GM21576 (cell line): ENCODE measurements at regions not wholly inside any gene's neighbourhood (a gene's known extent, or its start where the extent isn't known, plus 50 kb on each side); places are given as distances from the start of the nearest gene placed in this dataset.

Experiments used
- ATAC-seq: cut with Tn5 transposase; IDR thresholded peaks from one replicate; pipeline ENCODE4 v1.9.1; 2021; ENCODE audit warnings: mild to moderate bottlenecking, moderate library complexity; ENCODE audit not compliant: unreplicated experiment

GRCh38 chr10:78382047-78382446 lies 348.4 kb downstream of the RPS24 start:
- ATAC-seq = no peak

DNA sequence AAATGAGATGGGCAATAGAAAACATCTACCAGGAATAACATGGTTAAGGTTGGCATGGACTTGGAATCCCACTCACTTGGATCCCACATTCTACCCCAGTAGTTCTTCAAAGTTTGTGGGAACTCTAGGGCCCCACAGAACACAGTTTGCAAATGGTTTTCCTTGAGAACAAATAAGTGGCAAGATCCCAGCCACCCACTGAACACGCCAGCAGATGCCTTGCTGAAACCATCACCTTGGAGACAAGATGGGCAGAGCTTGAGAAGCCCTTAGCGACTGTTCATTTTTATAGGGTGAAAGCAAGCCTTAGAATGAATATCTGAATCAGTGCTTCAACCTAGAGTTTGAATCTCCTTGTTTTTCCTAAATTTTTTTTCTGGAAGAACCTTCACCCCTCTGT lies 349.1 kb downstream of the RPS24 start:
- no peak for ATAC-seq

DNA sequence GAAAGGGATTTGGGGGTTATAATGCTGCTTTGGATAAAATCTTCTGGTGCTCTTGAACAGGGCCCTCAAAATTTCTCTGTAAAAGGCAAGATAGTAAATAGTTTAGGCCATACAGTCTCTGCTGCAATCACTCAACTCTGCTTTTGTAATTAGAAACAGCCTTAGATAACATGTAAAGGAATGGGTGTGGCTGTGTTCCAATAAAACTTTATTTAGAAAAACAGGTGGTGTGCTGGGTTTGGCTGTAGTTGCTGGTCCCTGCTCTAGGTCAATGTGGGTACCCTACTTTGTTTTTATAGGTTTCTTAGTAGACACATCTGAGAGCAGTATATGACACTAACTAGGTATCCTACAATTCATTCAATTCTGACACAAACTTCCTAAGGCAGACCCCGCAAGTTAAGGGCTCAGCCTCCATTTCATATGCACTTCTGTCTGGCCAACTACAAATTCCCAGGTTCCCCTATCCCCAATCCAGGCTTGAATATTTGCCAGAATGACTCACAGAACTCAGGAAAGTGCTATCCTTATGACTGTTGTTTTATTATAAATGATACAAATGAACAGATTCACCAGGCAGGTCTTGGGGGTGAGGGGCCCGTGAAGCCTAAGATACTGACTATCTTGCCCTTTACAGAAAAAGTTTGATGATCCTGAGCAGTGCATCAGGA lies 349.9 kb downstream of the RPS24 start:
- ATAC-seq = no peak

- ATAC-seq = no peak
These were observed 350.4 kb downstream of the RPS24 start for GRCh38 chr10:78384049-78384431.

DNA sequence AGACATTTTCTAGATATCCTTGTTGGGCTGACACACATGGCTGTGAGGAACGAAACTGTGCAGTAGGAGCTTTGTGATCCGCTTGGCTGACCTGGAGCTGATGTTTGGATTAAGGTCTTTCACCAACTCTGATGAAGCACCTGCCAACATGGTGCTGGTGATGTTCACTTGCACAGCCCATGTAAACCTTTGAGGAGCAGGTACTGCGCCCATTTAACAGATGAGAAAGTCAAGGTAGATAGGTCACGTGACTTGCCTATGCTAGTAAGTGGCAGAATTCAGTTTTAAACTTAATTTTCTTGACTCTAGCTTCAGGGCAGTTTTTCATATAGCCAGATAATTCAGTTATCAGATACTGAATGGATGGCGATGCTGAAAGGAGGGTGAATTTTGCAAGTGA lies 351.9 kb downstream of the RPS24 start:
- no peak for ATAC-seq

GRCh38 chr10:78386509-78386908 lies 352.8 kb downstream of the RPS24 start:
- no peak for ATAC-seq

DNA sequence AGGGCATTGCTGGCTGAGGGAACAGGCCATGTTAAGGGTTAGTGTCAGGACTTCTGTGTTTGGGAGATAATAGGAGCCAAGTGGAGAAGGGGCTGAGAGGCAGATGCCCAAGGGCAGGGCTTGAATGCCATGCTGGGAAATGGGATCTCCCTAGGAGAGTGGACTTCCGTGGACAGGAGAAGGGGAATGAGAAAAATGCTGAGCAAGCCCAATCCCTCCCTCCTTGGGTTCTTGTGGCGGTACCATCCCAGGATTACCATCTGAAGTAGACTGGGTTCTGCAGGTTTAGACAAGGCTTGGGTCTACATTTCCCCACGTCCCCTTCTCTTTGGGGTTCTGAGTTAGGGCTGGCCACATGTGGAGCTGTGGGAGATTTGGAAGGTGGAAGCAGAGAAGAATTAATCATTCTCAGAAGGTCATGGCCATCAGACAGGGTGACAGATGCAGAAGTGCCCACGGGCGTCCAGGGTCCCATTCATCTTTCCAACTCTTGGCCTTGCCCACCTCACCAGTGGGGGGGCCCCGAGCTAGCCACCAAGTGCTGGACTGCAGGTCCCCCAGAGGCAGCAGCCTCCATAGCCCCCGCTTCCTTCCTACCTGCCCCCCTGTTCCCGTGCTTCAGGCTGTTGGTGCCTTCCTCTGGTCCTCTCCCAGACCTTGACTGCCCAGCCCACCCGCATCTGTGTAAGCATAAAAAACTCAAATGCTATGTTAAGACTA lies 354.8 kb downstream of the RPS24 start:
- no peak for ATAC-seq

DNA sequence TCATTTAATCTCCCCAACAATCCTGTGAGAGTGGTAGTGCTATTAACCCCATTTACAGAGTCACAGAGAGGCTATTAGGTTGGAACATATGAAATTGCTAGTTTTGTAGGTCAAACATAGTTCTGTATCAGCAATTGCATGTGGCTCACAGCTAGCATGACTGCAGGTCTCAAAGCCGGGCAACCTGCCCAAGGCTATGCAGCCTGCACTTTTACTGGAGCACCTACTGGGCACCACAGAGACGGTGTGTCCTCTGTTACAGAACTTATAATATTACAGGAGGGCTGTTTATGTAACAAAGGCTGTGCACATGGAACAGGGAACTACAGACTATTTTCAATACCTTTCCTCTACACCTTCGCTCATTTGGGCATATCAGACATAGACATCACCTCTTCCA lies 355.8 kb downstream of the RPS24 start:
- ATAC-seq = no peak

DNA sequence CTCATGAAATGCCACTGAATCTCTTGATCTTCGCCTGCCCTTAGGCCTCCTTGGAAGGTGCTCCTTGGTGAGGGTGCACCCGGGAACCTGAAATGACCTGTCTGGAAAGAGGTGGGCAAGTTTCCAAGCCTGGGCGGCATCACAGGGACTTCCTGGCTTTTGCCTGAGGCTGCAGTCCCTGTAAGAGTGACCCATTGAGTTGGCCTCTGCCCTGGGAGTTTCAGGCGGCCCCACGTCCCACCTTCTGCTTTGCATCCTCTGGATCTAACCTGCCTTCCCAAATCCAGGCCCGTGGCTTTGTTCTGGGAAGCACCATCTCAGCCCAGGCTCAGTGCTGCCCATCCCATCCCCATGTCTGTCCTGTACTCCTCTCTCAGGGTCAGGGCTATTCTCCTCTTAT lies 356.4 kb downstream of the RPS24 start:
- no peak for ATAC-seq

DNA sequence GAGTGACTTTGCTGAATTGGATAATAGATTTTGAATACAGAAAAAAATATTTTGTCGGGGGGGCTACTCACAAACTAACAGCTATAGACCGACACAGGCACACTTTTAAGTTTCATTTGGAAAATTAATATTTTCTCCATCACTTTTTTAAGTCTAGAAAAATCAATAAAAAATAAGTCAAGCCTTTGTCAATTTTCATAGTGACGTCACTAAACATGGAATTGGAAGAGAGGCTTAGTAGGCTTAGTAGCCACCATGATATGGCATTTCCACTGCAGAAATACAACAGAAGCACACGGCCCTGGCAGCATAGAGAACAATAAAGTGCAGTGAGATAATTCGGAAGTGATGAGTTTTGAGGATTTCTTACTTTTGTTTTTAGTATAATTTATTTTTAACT lies 357.2 kb downstream of the RPS24 start:
- ATAC-seq = no peak

GRCh38 chr10:78391585-78391984 lies 357.9 kb downstream of the RPS24 start:
- ATAC-seq = no peak

DNA sequence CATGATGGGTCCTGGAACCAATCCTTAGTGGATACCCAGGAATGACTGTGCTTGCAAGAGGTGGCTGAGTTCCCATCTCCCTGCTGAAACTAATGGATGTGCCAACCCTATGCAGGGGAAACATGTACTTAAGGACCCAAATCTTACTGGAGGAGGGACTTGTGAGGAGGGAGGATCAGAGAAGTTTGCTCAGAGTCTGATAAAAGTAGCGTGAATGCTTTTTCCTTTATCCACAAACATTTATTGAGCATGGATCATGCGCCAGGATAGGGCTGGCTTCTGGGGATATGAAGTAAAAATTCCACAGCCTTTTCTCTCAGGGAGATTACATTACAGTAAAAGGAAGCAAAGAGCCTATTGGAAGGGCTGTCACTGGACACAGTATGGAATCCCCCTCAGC lies 358.5 kb downstream of the RPS24 start:
- no peak for ATAC-seq

DNA sequence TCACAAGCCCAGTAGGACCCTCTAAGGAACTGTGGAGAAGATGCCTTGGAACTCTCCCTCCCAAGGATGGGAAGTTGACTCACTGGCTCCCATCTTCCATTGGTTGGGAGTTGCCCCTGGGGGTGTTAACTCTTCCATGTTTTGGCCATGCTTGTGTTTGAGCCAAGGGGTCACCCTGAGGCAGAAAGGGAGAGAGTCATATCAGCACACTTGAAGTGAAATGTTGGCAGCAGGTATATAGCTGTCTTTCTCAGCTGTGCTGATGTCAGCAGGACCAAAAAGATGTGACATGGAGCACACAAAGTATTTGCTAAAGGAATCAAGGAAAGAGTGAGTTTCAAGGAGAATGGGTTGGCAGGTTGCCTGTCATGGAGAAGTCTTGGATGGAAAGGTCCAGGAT lies 359.4 kb downstream of the RPS24 start:
- ATAC-seq = no peak

GRCh38 chr10:78394047-78394446 lies 360.4 kb downstream of the RPS24 start:
- ATAC-seq = no peak

GRCh38 chr10:78395162-78395561 lies 361.5 kb downstream of the RPS24 start:
- ATAC-seq = no peak

DNA sequence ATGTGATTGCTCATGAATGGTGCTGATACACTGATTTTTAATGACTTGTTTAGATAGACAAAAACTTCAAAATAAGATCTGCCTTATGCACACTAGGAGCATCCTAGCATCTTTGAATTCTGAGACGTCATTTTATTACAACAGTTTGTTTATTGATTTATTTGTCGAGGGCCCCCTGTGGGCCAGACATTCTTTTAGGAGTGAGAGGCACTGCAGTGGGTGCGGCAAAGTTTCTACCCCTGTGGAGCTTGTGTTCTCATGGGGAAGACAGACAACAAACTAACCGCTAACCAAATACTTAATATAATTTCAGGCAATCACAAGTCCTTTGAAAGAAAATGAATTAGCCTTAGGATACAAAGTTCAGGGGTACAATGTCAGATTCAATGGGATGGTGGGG lies 363.1 kb downstream of the RPS24 start:
- ATAC-seq = no peak

DNA sequence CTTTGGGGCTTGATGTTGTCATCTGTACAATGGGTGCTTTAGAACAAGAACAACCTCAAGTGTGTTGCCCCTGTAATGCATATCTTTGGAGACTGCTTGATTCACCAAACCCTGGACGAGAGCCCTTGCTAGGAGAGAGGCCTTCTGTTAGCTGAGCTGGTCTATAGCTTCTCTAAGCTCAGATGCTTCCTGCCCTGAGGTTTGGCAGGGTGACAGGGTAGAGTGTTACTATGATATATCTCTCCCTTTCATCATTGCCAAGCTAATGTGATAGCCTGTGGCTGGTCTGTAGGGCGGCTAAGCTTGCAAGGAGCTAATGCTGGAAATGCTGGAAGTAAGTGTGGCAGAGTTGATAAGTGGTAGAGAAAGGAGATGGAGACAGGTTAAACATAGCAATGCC lies 364.1 kb downstream of the RPS24 start:
- no peak for ATAC-seq

GRCh38 chr10:78398382-78398781 lies 364.7 kb downstream of the RPS24 start:
- ATAC-seq = no peak

GRCh38 chr10:78401624-78402367 lies 368.1 kb downstream of the RPS24 start:
- ATAC-seq = no peak

GRCh38 chr10:78402591-78402990 lies 368.9 kb downstream of the RPS24 start:
- ATAC-seq = no peak

DNA sequence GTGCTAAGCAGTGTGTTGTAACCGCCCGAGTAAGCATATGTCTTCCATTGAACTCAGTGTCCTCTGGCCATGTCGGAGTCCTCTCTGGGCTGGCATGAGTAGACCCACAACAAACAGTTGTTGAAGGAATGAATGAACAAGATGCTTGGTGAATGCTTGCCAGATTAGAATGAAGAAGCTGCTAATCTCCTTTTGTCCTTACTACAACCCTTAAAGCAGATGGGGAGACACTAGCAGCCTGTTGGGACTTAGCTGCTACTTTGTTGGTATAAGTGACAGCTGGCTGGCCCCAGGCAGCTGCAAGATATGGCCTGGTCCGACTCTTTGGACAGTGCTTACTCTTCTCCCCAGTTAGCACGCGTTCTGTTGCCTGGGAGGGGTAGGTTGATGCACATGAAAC lies 370.1 kb downstream of the RPS24 start:
- ATAC-seq = no peak

- no peak for ATAC-seq
These were observed 370.6 kb downstream of the RPS24 start for GRCh38 chr10:78404296-78404695.
